ENCODE measurements at regions not wholly inside any gene's neighbourhood (a gene's known extent, or its start where the extent isn't known, plus 50 kb on each side); places are given as distances from the start of the nearest gene placed in this dataset.

DNA sequence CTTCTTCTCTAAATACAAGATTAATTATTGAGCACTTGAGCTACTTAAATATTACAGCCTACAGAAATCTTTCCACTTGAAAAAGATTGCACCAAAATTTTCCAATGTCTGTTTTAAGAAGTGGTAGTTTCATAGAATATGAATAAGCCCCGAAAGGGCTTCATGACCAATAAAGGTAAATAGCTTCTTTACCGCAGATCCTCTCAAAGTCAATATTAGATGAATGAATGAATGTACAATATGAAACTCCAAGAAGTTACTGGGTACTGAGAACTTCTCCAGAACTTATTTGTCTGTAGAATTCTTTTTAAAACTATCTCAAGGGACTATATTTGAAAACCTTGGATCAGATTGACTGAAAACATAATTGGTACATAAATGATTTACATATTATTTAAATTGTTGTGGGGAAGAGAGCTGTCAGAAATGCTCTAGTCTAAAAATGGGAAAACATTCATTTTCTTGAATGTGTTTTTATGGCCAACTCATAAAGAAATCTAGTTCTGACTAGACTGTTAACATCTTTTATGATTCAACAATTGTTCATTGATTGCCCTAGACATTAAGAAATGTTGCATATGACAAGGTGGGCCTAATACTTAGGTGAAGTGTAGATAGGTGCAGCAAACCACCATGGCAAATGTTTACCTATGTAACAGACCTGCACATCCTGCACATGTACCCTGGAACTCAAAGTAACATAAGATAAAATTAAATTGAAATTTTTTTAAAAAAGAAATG, 227.0 kb downstream of the SPRY2 start:
- DNase-seq (ENCODE audit: low spot score) (no peak), ATAC-seq (ENCODE audit: low FRiP score) (no peak)
- no peak for TF ChIP-seq CTCF (IDR thresholded peaks at IDR 0.05)

GRCh38 chr13:80109303-80109702, 231.6 kb downstream of the SPRY2 start:
- ATAC-seq (ENCODE audit: low FRiP score) (no peak), DNase-seq (ENCODE audit: low spot score) (no peak)
- no peak for TF ChIP-seq CTCF (IDR thresholded peaks at IDR 0.05)

DNA sequence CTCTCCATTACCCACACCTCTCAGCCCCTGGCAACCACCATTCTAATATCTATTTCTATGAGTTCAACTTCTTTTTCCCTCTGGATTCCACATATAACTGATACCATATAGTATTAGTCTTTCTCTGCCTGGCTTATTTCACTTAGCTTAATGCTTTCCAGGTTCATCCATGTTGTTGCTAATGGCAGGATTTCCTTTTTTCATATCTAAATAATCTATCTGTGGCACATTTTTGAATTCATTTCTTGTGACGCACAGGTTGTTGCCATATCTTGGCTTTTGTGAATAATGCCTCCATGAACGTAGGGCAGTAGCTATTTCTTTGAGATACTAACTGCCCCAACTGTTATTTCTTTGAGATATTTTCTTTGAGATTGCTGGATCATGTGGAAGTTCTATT, 235.6 kb downstream of the SPRY2 start:
- ATAC-seq (ENCODE audit: low FRiP score) (no peak), DNase-seq (ENCODE audit: low spot score) (no peak)

GRCh38 chr13:80101040-80101439, 239.9 kb downstream of the SPRY2 start:
- TF ChIP-seq CTCF (IDR thresholded peaks at IDR 0.05) = no peak
- DNase-seq (ENCODE audit: low spot score) (no peak), ATAC-seq (ENCODE audit: low FRiP score) (no peak)

More for the DNA sequence above, 235.6 kb downstream of the SPRY2 start:
- TF ChIP-seq CTCF (IDR thresholded peaks at IDR 0.05) = no peak

DNA sequence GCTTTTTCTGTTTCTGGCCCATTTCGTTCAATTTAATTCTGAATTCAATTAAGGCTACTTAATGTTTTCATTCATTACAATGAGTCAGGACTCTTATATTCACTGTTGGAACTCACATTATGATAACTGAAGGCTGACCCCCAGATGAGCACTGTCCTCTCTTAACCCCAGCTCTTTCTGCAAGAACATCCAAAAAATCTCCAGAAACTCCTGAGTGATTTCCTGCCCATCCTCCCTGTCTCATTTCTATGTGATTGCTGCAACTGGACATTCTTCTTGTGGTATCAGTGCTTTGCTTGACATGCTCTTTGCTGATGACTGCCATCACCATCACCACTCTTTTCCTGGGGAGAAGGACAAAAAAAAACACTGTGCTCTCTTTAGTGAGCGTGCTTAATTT, 240.3 kb downstream of the SPRY2 start:
- ATAC-seq (ENCODE audit: low FRiP score) = no peak
- no peak for DNase-seq (ENCODE audit: low spot score)
- no peak for TF ChIP-seq CTCF (IDR thresholded peaks at IDR 0.05)

GRCh38 chr13:80097561-80097960, 243.4 kb downstream of the SPRY2 start:
- TF ChIP-seq CTCF (IDR thresholded peaks at IDR 0.05) = no peak
- no peak for ATAC-seq (ENCODE audit: low FRiP score)
- no peak for DNase-seq (ENCODE audit: low spot score)

DNA sequence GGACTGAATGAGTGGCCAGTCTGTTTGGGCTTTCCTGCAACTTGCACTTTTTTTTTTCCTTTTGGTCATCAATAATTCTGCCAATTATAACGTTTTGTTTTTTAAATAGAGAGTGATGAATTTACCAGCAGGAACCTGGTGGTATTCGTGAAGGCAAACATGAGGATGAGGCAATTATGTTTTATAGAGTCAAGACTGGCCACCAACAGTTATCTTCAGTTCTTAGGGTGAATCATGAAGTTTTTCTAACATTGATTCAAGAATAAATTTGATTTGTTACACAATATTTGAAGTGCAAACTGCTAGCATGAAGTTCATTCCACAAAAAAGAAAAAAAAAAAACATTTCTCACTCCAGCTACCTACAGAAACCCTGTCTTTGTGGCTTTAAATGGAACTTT, 244.5 kb downstream of the SPRY2 start:
- TF ChIP-seq CTCF (IDR thresholded peaks at IDR 0.05) = no peak
- DNase-seq (ENCODE audit: low spot score) (no peak), ATAC-seq (ENCODE audit: low FRiP score) (no peak)

All from omental fat pad (tissue), 3 donors.